ENCODE measurements at regions not wholly inside any gene's neighbourhood (a gene's known extent, or its start where the extent isn't known, plus 50 kb on each side); places are given as distances from the start of the nearest gene placed in this dataset.

GRCh38 chr2:33696234-33696633 lies 97.1 kb upstream of the FAM98A start:
- TF ChIP-seq CTCF (IDR thresholded peaks at IDR 0.05; ENCODE audit: low read depth, low read length) (no peak), EZH2phosphoT487 (IDR thresholded peaks at IDR 0.05; ENCODE audit: low read depth) (no peak)

All from OCI-LY3 (cell line).